ENCODE measurements at regions not wholly inside any gene's neighbourhood (a gene's known extent, or its start where the extent isn't known, plus 50 kb on each side); places are given as distances from the start of the nearest gene placed in this dataset.

- TF ChIP-seq TAF1 (IDR thresholded peaks at IDR 0.05; ENCODE audit: low read depth) (no peak), REST (IDR thresholded peaks at IDR 0.05; ENCODE audit: borderline replicate concordance) (no peak), CTCF (IDR thresholded peaks at IDR 0.05; ENCODE audit: poor library complexity, severe bottlenecking) (no peak), EP300 (conservative IDR thresholded peaks at IDR 0.05; ENCODE audit: poor library complexity, severe bottlenecking) (no peak)
Observed at GRCh38 chr12:4145990-4146859, 127.3 kb upstream of the CCND2 start.
